ENCODE measurements at regions not wholly inside any gene's neighbourhood (a gene's known extent, or its start where the extent isn't known, plus 50 kb on each side); places are given as distances from the start of the nearest gene placed in this dataset.

GRCh38 chr2:111701266-111701665, 182.7 kb downstream of the ANAPC1 start:
- Histone ChIP-seq H2BK20ac (ENCODE audit: low read length) (no peak overlapping the region), H3K23me2 (ENCODE audit: low read depth, low read length) (no peaks in the 10 kb centered on the region), H3K23ac (ENCODE audit: insufficient read length) (no peak overlapping the region), H2BK120ac (replicated peaks; ENCODE audit: low read depth, low read length) (no peak overlapping the region), H2AK5ac (ENCODE audit: low read depth, low read length) (no peak overlapping the region), H3K36me3 (ENCODE audit: control insufficient read depth in 2 of 4, insufficient read depth in 4 of 4, low read length in 3 of 4) (no peaks in the 10 kb centered on the region), H3K14ac (ENCODE audit: insufficient read length) (no peak overlapping the region), H3K9me3 (ENCODE audit: insufficient read depth in 2 of 2, low read depth in 1 of 2, low read length in 1 of 2) (0 out of 4 replicates have a peak, but pooled peaks cover 0 to under 1% of the 10 kb centered on the region in 2 experiments), H2BK15ac (ENCODE audit: low read length) (peak overlapping the region; percentile 76; the same call in 1 of the 2 replicates), H3K4me2 (ENCODE audit: insufficient read depth in 1 of 2, low read depth in 2 of 2, low read length in 2 of 2) (no peak overlapping the region), H4K8ac (ENCODE audit: extremely low read depth, insufficient read depth, low read length) (no peak overlapping the region), H3K56ac (replicated peaks; ENCODE audit: insufficient read length, low read depth, low read length) (no peak overlapping the region), H3K27me3 (replicated peaks in 1 of 4; ENCODE audit: control insufficient read depth in 3 of 4, extremely low read depth in 1 of 4, insufficient read depth in 3 of 4, low read length in 3 of 4) (peaks cover 0 to 7% (median 0%) of the 10 kb centered on the region in 4 experiments; a peak in 1 of 7 replicates), H3K27ac (ENCODE audit: low read depth, low read length) (no peak overlapping the region), H4K5ac (ENCODE audit: insufficient read length, low read depth, low read length) (no peak overlapping the region), H3K18ac (ENCODE audit: extremely low read depth, low read length) (peak overlapping the region; percentile 0; the same call in 1 of the 2 replicates), H3K4me1 (replicated peaks in 1 of 4; ENCODE audit: control insufficient read depth in 3 of 4, insufficient read depth in 4 of 4, low read length in 3 of 4) (peaks cover 11 to 26% (median 17%) of the 10 kb centered on the region in 4 experiments), H3K4me3 (ENCODE audit: extremely low read depth in 1 of 4, insufficient read depth in 2 of 4, low read depth in 3 of 4, low read length in 4 of 4) (no peak overlapping the region), H3K79me2 (ENCODE audit: control insufficient read depth in 1 of 2, insufficient read depth in 2 of 2, low read length in 2 of 2) (no peaks in the 10 kb centered on the region), H2BK12ac (ENCODE audit: low read depth, low read length) (peak overlapping the region; percentile 30; the same call in 1 of the 2 replicates), H3K4ac (replicated peaks; ENCODE audit: insufficient read length, low read depth, low read length) (no peak overlapping the region), H3K79me1 (ENCODE audit: low read depth, low read length) (no peaks in the 10 kb centered on the region; the same call in 1 of the 2 replicates), H2BK5ac (ENCODE audit: low read depth, low read length) (no peak overlapping the region; the same call in 1 of the 2 replicates), H4K91ac (replicated peaks; ENCODE audit: insufficient read length, low read length) (peak overlapping the region; percentile 5), H2AFZ (ENCODE audit: low read length) (no peak overlapping the region), H3K9ac (replicated peaks in 1 of 4; ENCODE audit: extremely low read depth in 1 of 4, low read depth in 3 of 4, low read length in 3 of 4) (no peak overlapping the region), H4K20me1 (replicated peaks in 1 of 2; ENCODE audit: control insufficient read depth in 1 of 2, insufficient read depth in 2 of 2, low read length in 2 of 2) (no peaks in the 10 kb centered on the region)
- CTCF ChIA-PET (ENCODE audit: partially characterized antibody) = interaction anchor here (0.7 to 5.4 kb wide), 15 partner anchors 9 to 670 kb away, joined by 3 to 31 read pairs (median 5); no protein-coding TSS in a partner anchor
- no peak for FAIRE-seq
- 86% methylated on average over 4 of the region's 4 CpGs; no CpG with 5 or more reads in 1 of the 2 experiments for WGBS, 2 experiments (ENCODE audit: extremely low coverage in 1 of 2, insufficient coverage in 1 of 2, insufficient read length in 1 of 2, insufficient replicate concordance in 2 of 2, low coverage in 1 of 2, low lambda C conversion rate in 2 of 2, missing lambda C conversion rate in 1 of 2)
- DNase-seq (ENCODE audit: low read depth in 1 of 2, low spot score in 2 of 2) = no peak
- POLR2A ChIA-PET (ENCODE audit: partially characterized antibody) = interaction anchor here (1.2 to 1.4 kb wide), 2 partner anchors 10 to 15 kb away, joined by 3 read pairs; no protein-coding TSS in a partner anchor
- TF ChIP-seq SP2 (IDR thresholded peaks at IDR 0.05; ENCODE audit: low read length) = no peak
- TF ChIP-seq CTBP2 (IDR thresholded peaks at IDR 0.05; ENCODE audit: borderline replicate concordance, insufficient read depth, insufficient read length, low read length) = no peak
- no peak for TF ChIP-seq EP300 (IDR thresholded peaks at IDR 0.05; ENCODE audit: borderline replicate concordance in 1 of 2, low read depth in 2 of 2, low read length in 2 of 2)
- TF ChIP-seq ATF2 (IDR thresholded peaks at IDR 0.05; ENCODE audit: low read length) = no peak
- no peak for TF ChIP-seq SUZ12 (IDR thresholded peaks at IDR 0.05; ENCODE audit: low read length)
- no peak for TF ChIP-seq BACH1 (IDR thresholded peaks at IDR 0.05; ENCODE audit: low read length)
- TF ChIP-seq POLR2A (IDR thresholded peaks at IDR 0.05; ENCODE audit: control extremely low read depth in 1 of 2, low read depth in 2 of 2, low read length in 2 of 2) = no peak
- TF ChIP-seq RNF2 (IDR thresholded peaks at IDR 0.05; ENCODE audit: borderline replicate concordance, low read depth, low read length, missing control alignments, poor library complexity, severe bottlenecking) = no peak
- TF ChIP-seq TAF1 (IDR thresholded peaks at IDR 0.05; ENCODE audit: low read depth, low read length) = no peak
- no peak for TF ChIP-seq CBX5 (IDR thresholded peaks at IDR 0.05; ENCODE audit: low read depth, low read length)
- TF ChIP-seq FOSL1 (IDR thresholded peaks at IDR 0.05; ENCODE audit: insufficient read depth, low read depth, low read length) = no peak
- TF ChIP-seq RXRA (IDR thresholded peaks at IDR 0.05; ENCODE audit: insufficient read depth, low read depth, low read length) = no peak

Data from H1 (cell line).